ENCODE measurements at regions not wholly inside any gene's neighbourhood (a gene's known extent, or its start where the extent isn't known, plus 50 kb on each side); places are given as distances from the start of the nearest gene placed in this dataset.
A peak's percentile ranks its signal among the peaks of the same experiment; 100 is the strongest.

GRCh38 chr1:172946814-172947507 lies 103.8 kb downstream of the TNFSF18 start:
- Histone ChIP-seq H3K9ac (ENCODE audit: low read length) (no peak overlapping the region), H3K27me3 (replicated peaks; ENCODE audit: control insufficient read depth, insufficient read depth, low read length) (no peaks in the 10 kb centered on the region), H3K4me1 (ENCODE audit: control insufficient read depth, insufficient read depth, low read length) (peaks cover 5% of the 10 kb centered on the region), H3K36me3 (ENCODE audit: control insufficient read depth, insufficient read depth, low read length, severe bottlenecking) (no peaks in the 10 kb centered on the region), H3K4me3 (ENCODE audit: low read length) (no peak overlapping the region), H3K9me3 (ENCODE audit: control insufficient read depth, low read length) (no peaks in the 10 kb centered on the region)
- DNase-seq (ENCODE audit: low read depth): no peak

- H3K36me3 ChIP-seq (ENCODE audit: control insufficient read depth, insufficient read depth, low read length, severe bottlenecking): no peaks in the 10 kb centered on the region
- H3K9ac ChIP-seq (ENCODE audit: low read length): no peak overlapping the region
- peaks cover 7% of the 10 kb centered on the region for H3K4me1 ChIP-seq (ENCODE audit: control insufficient read depth, insufficient read depth, low read length)
- H3K4me3 ChIP-seq (ENCODE audit: low read length): no peak overlapping the region
- H3K9me3 ChIP-seq (ENCODE audit: control insufficient read depth, low read length): no peaks in the 10 kb centered on the region
- H3K27me3 ChIP-seq (replicated peaks; ENCODE audit: control insufficient read depth, insufficient read depth, low read length): no peaks in the 10 kb centered on the region
- DNase-seq (ENCODE audit: low read depth): peak; percentile 42
Observed at GRCh38 chr1:172948457-172948856, 102.3 kb downstream of the TNFSF18 start.

- Histone ChIP-seq H3K9me3 (ENCODE audit: control insufficient read depth, low read length) (no peaks in the 10 kb centered on the region), H3K36me3 (ENCODE audit: control insufficient read depth, insufficient read depth, low read length, severe bottlenecking) (no peaks in the 10 kb centered on the region), H3K4me1 (ENCODE audit: control insufficient read depth, insufficient read depth, low read length) (peaks cover 7% of the 10 kb centered on the region), H3K27me3 (replicated peaks; ENCODE audit: control insufficient read depth, insufficient read depth, low read length) (no peaks in the 10 kb centered on the region), H3K9ac (ENCODE audit: low read length) (no peak overlapping the region), H3K4me3 (ENCODE audit: low read length) (no peak overlapping the region)
- no peak for DNase-seq (ENCODE audit: low read depth)
Observed at GRCh38 chr1:172949096-172949495, 101.6 kb downstream of the TNFSF18 start.

GRCh38 chr1:172950528-172950927 lies 100.2 kb downstream of the TNFSF18 start:
- Histone ChIP-seq H3K4me3 (ENCODE audit: low read length) (no peak overlapping the region), H3K9ac (ENCODE audit: low read length) (no peak overlapping the region), H3K9me3 (ENCODE audit: control insufficient read depth, low read length) (no peaks in the 10 kb centered on the region), H3K4me1 (ENCODE audit: control insufficient read depth, insufficient read depth, low read length) (peaks cover 7% of the 10 kb centered on the region), H3K36me3 (ENCODE audit: control insufficient read depth, insufficient read depth, low read length, severe bottlenecking) (no peaks in the 10 kb centered on the region), H3K27me3 (replicated peaks; ENCODE audit: control insufficient read depth, insufficient read depth, low read length) (no peaks in the 10 kb centered on the region)
- DNase-seq (ENCODE audit: low read depth): no peak

- Histone ChIP-seq H3K9ac (ENCODE audit: low read length) (no peak overlapping the region), H3K9me3 (ENCODE audit: control insufficient read depth, low read length) (no peaks in the 10 kb centered on the region), H3K4me1 (ENCODE audit: control insufficient read depth, insufficient read depth, low read length) (peaks cover 7% of the 10 kb centered on the region), H3K4me3 (ENCODE audit: low read length) (no peak overlapping the region), H3K27me3 (replicated peaks; ENCODE audit: control insufficient read depth, insufficient read depth, low read length) (no peaks in the 10 kb centered on the region), H3K36me3 (ENCODE audit: control insufficient read depth, insufficient read depth, low read length, severe bottlenecking) (no peaks in the 10 kb centered on the region)
- DNase-seq (ENCODE audit: low read depth): peak; percentile 53
Observed at GRCh38 chr1:172951730-172952365, 98.9 kb downstream of the TNFSF18 start.

- no peak for DNase-seq (ENCODE audit: low read depth)
- Histone ChIP-seq H3K36me3 (ENCODE audit: control insufficient read depth, insufficient read depth, low read length, severe bottlenecking) (no peaks in the 10 kb centered on the region), H3K4me1 (ENCODE audit: control insufficient read depth, insufficient read depth, low read length) (peaks cover 7% of the 10 kb centered on the region), H3K4me3 (ENCODE audit: low read length) (no peak overlapping the region), H3K9ac (ENCODE audit: low read length) (no peak overlapping the region), H3K27me3 (replicated peaks; ENCODE audit: control insufficient read depth, insufficient read depth, low read length) (no peaks in the 10 kb centered on the region), H3K9me3 (ENCODE audit: control insufficient read depth, low read length) (no peaks in the 10 kb centered on the region)
Observed at GRCh38 chr1:172952516-172952915, 98.2 kb downstream of the TNFSF18 start.

GRCh38 chr1:172954476-172955150 lies 96.1 kb downstream of the TNFSF18 start:
- H3K27me3 ChIP-seq (replicated peaks; ENCODE audit: control insufficient read depth, insufficient read depth, low read length): no peaks in the 10 kb centered on the region
- H3K4me1 ChIP-seq (ENCODE audit: control insufficient read depth, insufficient read depth, low read length): peaks cover 7% of the 10 kb centered on the region
- no peak overlapping the region for H3K4me3 ChIP-seq (ENCODE audit: low read length)
- no peak overlapping the region for H3K9ac ChIP-seq (ENCODE audit: low read length)
- no peaks in the 10 kb centered on the region for H3K9me3 ChIP-seq (ENCODE audit: control insufficient read depth, low read length)
- DNase-seq (ENCODE audit: low read depth): no peak
- H3K36me3 ChIP-seq (ENCODE audit: control insufficient read depth, insufficient read depth, low read length, severe bottlenecking): no peaks in the 10 kb centered on the region

- no peaks in the 10 kb centered on the region for H3K27me3 ChIP-seq (replicated peaks; ENCODE audit: control insufficient read depth, insufficient read depth, low read length)
- peaks cover 12% of the 10 kb centered on the region for H3K4me1 ChIP-seq (ENCODE audit: control insufficient read depth, insufficient read depth, low read length)
- no peak overlapping the region for H3K9ac ChIP-seq (ENCODE audit: low read length)
- DNase-seq (ENCODE audit: low read depth): no peak
- H3K9me3 ChIP-seq (ENCODE audit: control insufficient read depth, low read length): no peaks in the 10 kb centered on the region
- H3K36me3 ChIP-seq (ENCODE audit: control insufficient read depth, insufficient read depth, low read length, severe bottlenecking): no peaks in the 10 kb centered on the region
- H3K4me3 ChIP-seq (ENCODE audit: low read length): no peak overlapping the region
Observed at GRCh38 chr1:172955161-172955815, 95.5 kb downstream of the TNFSF18 start.

- Histone ChIP-seq H3K9me3 (ENCODE audit: control insufficient read depth, low read length) (no peaks in the 10 kb centered on the region), H3K4me1 (ENCODE audit: control insufficient read depth, insufficient read depth, low read length) (peaks cover 14% of the 10 kb centered on the region), H3K4me3 (ENCODE audit: low read length) (no peak overlapping the region), H3K27me3 (replicated peaks; ENCODE audit: control insufficient read depth, insufficient read depth, low read length) (no peaks in the 10 kb centered on the region), H3K9ac (ENCODE audit: low read length) (no peak overlapping the region), H3K36me3 (ENCODE audit: control insufficient read depth, insufficient read depth, low read length, severe bottlenecking) (no peaks in the 10 kb centered on the region)
- DNase-seq (ENCODE audit: low read depth): no peak
Observed at GRCh38 chr1:172956871-172957270, 93.9 kb downstream of the TNFSF18 start.

- DNase-seq (ENCODE audit: low read depth): no peak
- Histone ChIP-seq H3K9me3 (ENCODE audit: control insufficient read depth, low read length) (no peaks in the 10 kb centered on the region), H3K4me3 (ENCODE audit: low read length) (no peak overlapping the region), H3K9ac (ENCODE audit: low read length) (no peak overlapping the region), H3K4me1 (ENCODE audit: control insufficient read depth, insufficient read depth, low read length) (peaks cover 11% of the 10 kb centered on the region), H3K36me3 (ENCODE audit: control insufficient read depth, insufficient read depth, low read length, severe bottlenecking) (no peaks in the 10 kb centered on the region), H3K27me3 (replicated peaks; ENCODE audit: control insufficient read depth, insufficient read depth, low read length) (no peaks in the 10 kb centered on the region)
Observed at GRCh38 chr1:172957491-172957890, 93.2 kb downstream of the TNFSF18 start.

GRCh38 chr1:172959571-172959970 lies 91.2 kb downstream of the TNFSF18 start:
- H3K4me3 ChIP-seq (ENCODE audit: low read length): no peak overlapping the region
- DNase-seq (ENCODE audit: low read depth): no peak
- H3K36me3 ChIP-seq (ENCODE audit: control insufficient read depth, insufficient read depth, low read length, severe bottlenecking): no peaks in the 10 kb centered on the region
- H3K27me3 ChIP-seq (replicated peaks; ENCODE audit: control insufficient read depth, insufficient read depth, low read length): no peaks in the 10 kb centered on the region
- no peaks in the 10 kb centered on the region for H3K9me3 ChIP-seq (ENCODE audit: control insufficient read depth, low read length)
- no peak overlapping the region for H3K9ac ChIP-seq (ENCODE audit: low read length)
- H3K4me1 ChIP-seq (ENCODE audit: control insufficient read depth, insufficient read depth, low read length): peaks cover 11% of the 10 kb centered on the region

All from adipocyte (in vitro differentiated cells).